Naive thymus-derived CD4-positive, alpha-beta T cell (primary cell): ENCODE measurements at regions not wholly inside any gene's neighbourhood (a gene's known extent, or its start where the extent isn't known, plus 50 kb on each side); places are given as distances from the start of the nearest gene placed in this dataset.
"Not testable (repeated sequence)": the region's sequence is repeated elsewhere in the genome, so short reads cannot be mapped to it uniquely, and the experiment has no call there.

Experiments
- ATAC-seq: fragments of 150-1000 bp; cut with Tn5 transposase; 2 replicates; pipeline ENCODE4 v1.10.0; 2021; ENCODE audit warnings: mild to moderate bottlenecking, moderate library complexity
- CTCF ChIA-PET: fragments of 350-600 bp; sonication (Branson Sonifier 250); formaldehyde crosslinking; loops from one replicate; lab custom pipeline; 2021; ENCODE audit warnings: antibody characterized with exemption; lab: Charles Lee
- POLR2A ChIA-PET: fragments of 350-600 bp; sonication (Branson Sonifier 250); formaldehyde crosslinking; loops from one replicate; lab custom pipeline; 2021; ENCODE audit warnings: antibody characterized with exemption, inconsistent platforms; lab: Charles Lee
- DNase-seq, 9 donors: peaks; one replicate each; pipeline versions ENCODE4 v3.0.0 to v3.0.0-alpha.2; 2020 to 2022; ENCODE audit warnings: mixed read lengths in 1 of 9
- H3K27ac ChIP-seq: one replicate; pipeline ENCODE4 v1.7.0; 2013; ENCODE audit warnings: mild to moderate bottlenecking, low read depth, low read length, moderate library complexity
- H3K27me3 ChIP-seq, 2 donors: one replicate each; pipeline ENCODE4 v1.7.0; 2013; ENCODE audit warnings: low read length in 2 of 2, mild to moderate bottlenecking in 2 of 2, moderate library complexity in 2 of 2; ENCODE audit not compliant: control insufficient read depth in 2 of 2, insufficient read depth in 2 of 2
- H3K36me3 ChIP-seq, 3 experiments: 1 replicate in 2 of 3; 2 replicates in 1 of 3; pipeline ENCODE4 v1.7.0; 2013; ENCODE audit warnings: low read length in 3 of 3, mild to moderate bottlenecking in 3 of 3, moderate library complexity in 1 of 3; ENCODE audit not compliant: insufficient read depth in 3 of 3, control insufficient read depth in 2 of 3
- H3K4me1 ChIP-seq, 2 donors: one replicate each; pipeline ENCODE4 v1.7.0; 2013; ENCODE audit warnings: low read length in 2 of 2, mild to moderate bottlenecking in 2 of 2, moderate library complexity in 1 of 2; ENCODE audit not compliant: control insufficient read depth in 2 of 2, insufficient read depth in 2 of 2
- H3K4me3 ChIP-seq: 2 replicates; pipeline ENCODE4 v1.7.0; 2013; ENCODE audit warnings: mild to moderate bottlenecking, low read length
- H3K9me3 ChIP-seq, 3 experiments: 1 replicate in 2 of 3; 2 replicates in 1 of 3; pipeline ENCODE4 v1.7.0; 2013; ENCODE audit warnings: low read length in 3 of 3; ENCODE audit not compliant: control insufficient read depth in 2 of 3
- H3K27ac Mint-ChIP-seq, 9 donors: one replicate each; pipeline ENCODE4 v1.8.0; 2020 to 2022; ENCODE audit warnings: mixed read lengths in 9 of 9, mild to moderate bottlenecking in 8 of 9, moderate library complexity in 5 of 9, inconsistent platforms in 2 of 9
- H3K27me3 Mint-ChIP-seq, 5 donors: one replicate each; pipeline ENCODE4 v1.8.0; 2021 to 2022; ENCODE audit warnings: mixed read lengths in 5 of 5, mild to moderate bottlenecking in 1 of 5
- H3K36me3 Mint-ChIP-seq, 5 donors: one replicate each; pipeline ENCODE4 v1.8.0; 2020 to 2022; ENCODE audit warnings: mixed read lengths in 5 of 5, mild to moderate bottlenecking in 3 of 5, inconsistent platforms in 1 of 5
- H3K4me1 Mint-ChIP-seq, 7 donors: one replicate each; pipeline ENCODE4 v1.8.0; 2020 to 2022; ENCODE audit warnings: mixed read lengths in 7 of 7, mild to moderate bottlenecking in 3 of 7, inconsistent platforms in 1 of 7
- H3K4me3 Mint-ChIP-seq, 10 donors: one replicate each; pipeline ENCODE4 v1.8.0; 2020 to 2022; ENCODE audit warnings: mild to moderate bottlenecking in 10 of 10, mixed read lengths in 10 of 10, moderate library complexity in 6 of 10, inconsistent platforms in 2 of 10
- H3K9me3 Mint-ChIP-seq, 11 donors: one replicate each; pipeline ENCODE4 v1.8.0; 2020 to 2022; ENCODE audit warnings: mixed read lengths in 11 of 11, mild to moderate bottlenecking in 4 of 11, inconsistent platforms in 1 of 11, moderate library complexity in 1 of 11
- intact Hi-C, 2 donors: fragments of 100-400 bp; cut with micrococcal nuclease; formaldehyde crosslinking; loops; one replicate each; pipeline ENCODE4 v1.15.1; 2023

DNA sequence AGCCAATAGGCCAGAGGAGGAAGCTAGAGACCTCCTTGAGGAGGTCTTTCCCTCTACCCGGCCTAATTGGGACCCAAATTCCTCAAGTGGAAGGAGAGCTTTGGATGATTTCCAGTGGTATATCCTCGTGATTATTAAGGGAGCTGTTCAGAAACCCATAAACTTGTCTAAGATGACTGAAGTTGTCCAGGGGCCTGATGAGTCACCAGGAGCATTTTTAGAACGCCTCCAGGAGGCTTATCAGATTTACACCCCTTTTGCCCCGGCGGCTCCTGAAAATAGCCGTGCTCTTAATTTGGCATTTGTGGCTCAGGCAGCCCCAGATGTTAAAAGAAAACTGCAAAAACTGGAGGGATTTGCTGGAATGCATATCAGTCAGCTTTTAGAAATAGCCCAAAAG, 198.1 kb downstream of the ZNF486 start:
- Histone ChIP-seq H3K4me3 (no peak overlapping the region), H3K4me1 (no peaks in the 10 kb centered on the region), H3K27me3 (no peaks in the 10 kb centered on the region), H3K27ac (no peak overlapping the region), H3K36me3 (no peaks in the 10 kb centered on the region), H3K9me3 (no peaks in the 10 kb centered on the region)
- ATAC-seq (no peak), DNase-seq (no peak)
- Mint-ChIP-seq H3K27ac (no peak overlapping the region), H3K4me1 (no peaks in the 10 kb centered on the region), H3K36me3 (peaks cover 0 to 8% (median 0%) of the 10 kb centered on the region in 5 donors), H3K27me3 (peaks cover 0 to 15% (median 0%) of the 10 kb centered on the region in 5 donors), H3K4me3 (no peak overlapping the region), H3K9me3 (peaks cover 0 to 83% (median 16%) of the 10 kb centered on the region in 11 donors)
- intact Hi-C loops = no loop called here
- POLR2A ChIA-PET = no interaction called here
- CTCF ChIA-PET = no interaction called here

DNA sequence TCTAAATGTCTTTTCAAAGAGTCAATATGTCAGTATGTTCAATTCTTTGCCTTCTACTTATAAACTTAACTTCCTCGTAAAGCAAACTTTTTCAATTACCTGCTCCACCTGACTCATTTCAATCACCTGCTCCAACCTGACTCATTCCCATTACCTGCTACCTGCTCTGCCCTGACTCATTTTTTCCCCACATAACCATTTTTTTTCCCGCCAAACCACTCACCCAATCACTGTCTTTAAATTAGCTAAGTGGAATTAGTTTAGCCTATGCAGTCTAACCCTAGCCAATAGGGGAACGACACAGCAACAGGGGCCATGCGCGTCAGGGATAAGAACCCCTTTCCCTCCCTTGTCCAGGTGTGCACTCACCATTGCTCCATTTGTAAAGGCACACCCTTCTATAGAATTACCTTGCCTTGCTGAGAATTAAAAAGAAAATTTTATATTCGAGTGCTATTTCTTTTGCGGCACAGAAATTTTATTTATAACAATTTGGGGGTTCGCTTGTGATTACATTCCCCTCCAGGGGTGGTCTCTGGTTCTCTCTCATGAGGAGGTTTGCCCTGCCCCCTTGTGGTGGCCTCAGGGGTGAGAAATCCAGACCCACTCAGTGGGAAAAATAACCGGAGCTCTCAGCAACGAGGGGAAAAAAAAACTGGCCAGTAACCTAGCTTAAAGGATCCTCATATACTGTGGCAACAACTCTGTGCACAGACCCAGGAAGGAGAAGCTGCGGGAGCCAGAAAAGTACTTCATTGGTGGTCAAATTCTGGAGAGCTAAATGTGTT, 193.1 kb downstream of the ZNF486 start:
- H3K4me1 Mint-ChIP-seq = no peaks in the 10 kb centered on the region
- DNase-seq (no peak), ATAC-seq (no peak)
- H3K36me3 Mint-ChIP-seq = peaks cover 0 to 11% (median 3%) of the 10 kb centered on the region in 5 donors
- no peak overlapping the region for H3K4me3 Mint-ChIP-seq
- no peaks in the 10 kb centered on the region for H3K27me3 ChIP-seq
- no peak overlapping the region for H3K4me3 ChIP-seq
- CTCF ChIA-PET = no interaction called here
- H3K9me3 ChIP-seq = no peaks in the 10 kb centered on the region
- H3K27ac ChIP-seq = no peak overlapping the region
- H3K27ac Mint-ChIP-seq = no peak overlapping the region
- no peaks in the 10 kb centered on the region for H3K36me3 ChIP-seq
- H3K4me1 ChIP-seq = no peaks in the 10 kb centered on the region
- H3K27me3 Mint-ChIP-seq = peaks cover 0 to 8% (median 0%) of the 10 kb centered on the region in 5 donors
- intact Hi-C loops = no loop called here
- POLR2A ChIA-PET = no interaction called here
- H3K9me3 Mint-ChIP-seq = peaks cover 4 to 91% (median 31%) of the 10 kb centered on the region in 11 donors

DNA sequence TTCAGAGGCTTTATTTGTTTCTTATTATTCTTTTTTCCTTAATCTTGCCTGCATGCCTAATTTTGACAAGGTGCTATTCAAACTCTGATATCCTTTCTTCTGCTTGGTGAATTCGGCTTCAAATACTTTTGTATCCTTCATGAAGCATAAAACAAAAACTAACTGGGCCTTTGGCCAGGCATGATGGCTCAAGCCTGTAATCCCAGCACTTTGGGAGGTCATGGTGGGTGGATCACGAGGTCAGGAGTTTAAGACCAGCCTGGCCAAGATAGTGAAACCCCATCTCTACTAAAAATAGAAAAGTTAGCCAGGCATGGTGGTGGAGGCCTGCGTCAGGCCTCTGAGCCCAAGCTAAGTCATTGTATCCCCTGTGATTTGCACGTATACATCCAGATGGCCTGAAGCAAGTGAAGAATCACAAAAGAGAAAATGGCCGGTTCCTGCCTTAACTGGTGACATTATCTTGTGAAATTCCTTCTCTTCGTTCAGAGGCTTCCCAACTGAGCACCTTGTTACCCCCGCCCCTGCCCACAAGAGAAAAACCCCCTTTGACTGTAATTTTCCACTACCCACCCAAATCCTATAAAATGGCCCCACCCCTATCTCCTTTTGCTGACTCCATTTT, 191.9 kb downstream of the ZNF486 start:
- H3K36me3 Mint-ChIP-seq = peaks cover 0 to 11% (median 2%) of the 10 kb centered on the region in 5 donors
- intact Hi-C loops, H3K36me3 ChIP-seq, H3K27ac Mint-ChIP-seq, H3K27ac ChIP-seq, DNase-seq, H3K4me3 ChIP-seq, POLR2A ChIA-PET, H3K9me3 ChIP-seq, ATAC-seq, H3K4me3 Mint-ChIP-seq, H3K27me3 Mint-ChIP-seq, H3K27me3 ChIP-seq, H3K4me1 Mint-ChIP-seq, H3K4me1 ChIP-seq, CTCF ChIA-PET: not testable (repeated sequence)
- H3K9me3 Mint-ChIP-seq = peaks cover 4 to 92% (median 31%) of the 10 kb centered on the region in 11 donors

DNA sequence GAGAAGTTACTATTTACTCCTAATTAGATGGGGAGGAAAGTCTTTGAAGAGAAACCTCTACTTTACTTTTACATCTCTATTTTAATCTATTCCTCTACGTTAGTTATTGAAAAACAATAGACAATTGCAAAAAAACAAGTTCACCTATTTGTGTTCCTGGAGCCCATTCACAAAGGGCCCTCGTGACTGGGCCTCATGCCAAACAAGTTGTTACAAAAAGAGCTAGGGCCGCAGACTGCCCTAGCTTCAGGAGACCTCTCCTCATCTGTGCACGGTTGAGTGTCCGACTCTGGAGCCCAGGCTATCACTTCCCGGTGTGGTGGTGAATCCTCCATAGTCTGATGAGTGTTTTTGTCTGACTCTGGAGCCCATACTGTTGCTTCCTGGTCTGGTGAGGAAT, 190.9 kb downstream of the ZNF486 start:
- Histone ChIP-seq H3K4me1 (no peaks in the 10 kb centered on the region), H3K27ac (no peak overlapping the region), H3K9me3 (no peaks in the 10 kb centered on the region), H3K36me3 (no peaks in the 10 kb centered on the region), H3K27me3 (no peaks in the 10 kb centered on the region), H3K4me3 (no peak overlapping the region)
- H3K9me3 Mint-ChIP-seq = peaks cover 4 to 82% (median 30%) of the 10 kb centered on the region in 11 donors
- intact Hi-C loops = no loop called here
- ATAC-seq = no peak
- H3K27ac Mint-ChIP-seq = no peak overlapping the region
- no peaks in the 10 kb centered on the region for H3K4me1 Mint-ChIP-seq
- DNase-seq = no peak
- CTCF ChIA-PET = no interaction called here
- H3K27me3 Mint-ChIP-seq = peaks cover 0 to 2% (median 0%) of the 10 kb centered on the region in 5 donors
- POLR2A ChIA-PET = no interaction called here
- H3K4me3 Mint-ChIP-seq = no peak overlapping the region
- peaks cover 0 to 10% (median 2%) of the 10 kb centered on the region in 5 donors for H3K36me3 Mint-ChIP-seq

DNA sequence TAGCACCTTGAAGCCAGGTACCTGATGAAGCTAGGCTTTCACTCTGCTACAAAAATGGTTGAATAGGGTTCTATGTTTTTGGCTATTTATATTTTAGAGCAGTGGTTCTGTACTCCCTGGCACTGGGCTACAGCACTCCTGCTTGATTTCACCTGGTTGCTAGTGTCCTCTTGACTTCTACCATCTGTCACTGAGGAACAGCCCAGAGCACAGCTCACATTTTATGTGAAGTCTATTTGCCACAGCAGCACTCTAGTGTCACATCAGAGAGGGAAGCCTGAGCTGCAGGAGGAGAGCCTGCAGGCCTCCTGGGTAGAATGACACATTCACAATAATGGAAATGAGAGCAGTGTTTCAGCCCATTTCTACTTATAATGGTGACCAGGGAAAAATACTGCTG, 184.2 kb downstream of the ZNF486 start:
- no peak overlapping the region for H3K27ac ChIP-seq
- CTCF ChIA-PET = no interaction called here
- H3K9me3 Mint-ChIP-seq = peaks cover 0 to 21% (median 6%) of the 10 kb centered on the region in 11 donors
- H3K4me3 Mint-ChIP-seq = no peak overlapping the region
- H3K4me3 ChIP-seq = no peak overlapping the region
- H3K36me3 Mint-ChIP-seq = peaks cover 0 to under 1% (median 0%) of the 10 kb centered on the region in 5 donors
- no peak for ATAC-seq
- intact Hi-C loops = no loop called here
- H3K27me3 Mint-ChIP-seq = no peaks in the 10 kb centered on the region
- no peaks in the 10 kb centered on the region for H3K4me1 Mint-ChIP-seq
- DNase-seq = no peak
- H3K4me1 ChIP-seq = no peaks in the 10 kb centered on the region
- H3K9me3 ChIP-seq = no peaks in the 10 kb centered on the region
- no peaks in the 10 kb centered on the region for H3K36me3 ChIP-seq
- H3K27me3 ChIP-seq = no peaks in the 10 kb centered on the region
- no peak overlapping the region for H3K27ac Mint-ChIP-seq
- POLR2A ChIA-PET = no interaction called here

DNA sequence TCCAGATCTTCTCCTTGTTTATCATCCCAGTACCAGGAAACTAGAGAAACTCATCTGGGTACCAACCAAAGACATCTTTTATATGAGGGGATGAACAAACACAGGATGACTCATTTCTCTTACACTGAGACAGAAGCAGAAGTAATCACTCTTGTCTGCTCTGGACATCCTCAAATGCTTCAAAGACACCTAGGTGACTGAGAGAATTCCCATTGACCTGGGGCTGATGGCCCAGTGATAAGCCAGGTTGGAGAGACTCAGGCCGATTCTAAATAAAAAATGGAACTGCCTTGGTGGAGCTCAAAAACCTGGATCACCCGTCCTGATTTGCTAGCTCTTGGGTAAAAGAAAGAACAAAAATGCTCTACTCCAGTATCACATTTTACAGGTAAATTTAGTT, 182.2 kb downstream of the ZNF486 start:
- Histone ChIP-seq H3K36me3 (no peaks in the 10 kb centered on the region), H3K9me3 (no peaks in the 10 kb centered on the region), H3K27ac (no peak overlapping the region), H3K27me3 (no peaks in the 10 kb centered on the region), H3K4me1 (no peaks in the 10 kb centered on the region), H3K4me3 (no peak overlapping the region)
- intact Hi-C loops = no loop called here
- ATAC-seq (no peak), DNase-seq (no peak)
- Mint-ChIP-seq H3K27ac (no peak overlapping the region), H3K9me3 (peaks cover 0 to 17% (median 2%) of the 10 kb centered on the region in 11 donors), H3K4me1 (no peaks in the 10 kb centered on the region), H3K27me3 (no peaks in the 10 kb centered on the region), H3K36me3 (no peaks in the 10 kb centered on the region), H3K4me3 (no peak overlapping the region)
- ChIA-PET CTCF (no interaction called here), POLR2A (no interaction called here)

DNA sequence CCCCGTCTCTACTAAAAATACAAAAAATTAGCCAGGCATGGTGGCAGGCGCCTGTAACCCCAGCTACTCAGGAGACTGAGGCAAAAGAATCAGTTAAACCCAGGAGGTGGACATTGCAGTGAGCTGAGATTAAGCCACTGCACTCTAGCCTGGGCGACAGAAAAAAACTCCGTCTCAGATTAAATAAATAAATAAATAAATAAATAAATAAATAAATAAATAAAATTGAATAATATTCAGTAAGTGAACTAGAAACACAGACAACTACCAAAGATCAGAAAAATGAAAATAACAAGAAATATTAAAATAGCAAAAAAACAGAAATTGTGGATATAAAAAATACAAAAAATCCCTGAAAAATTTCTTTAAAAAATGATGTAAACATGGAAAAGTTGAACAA, 172.4 kb downstream of the ZNF486 start:
- Mint-ChIP-seq H3K9me3 (peaks cover 0 to 26% (median 4%) of the 10 kb centered on the region in 11 donors), H3K27me3 (peaks cover 0 to 6% (median 0%) of the 10 kb centered on the region in 5 donors), H3K36me3 (peaks cover 0 to 7% (median 0%) of the 10 kb centered on the region in 5 donors), H3K27ac (no peak overlapping the region), H3K4me3 (no peak overlapping the region), H3K4me1 (no peaks in the 10 kb centered on the region)
- intact Hi-C loops = no loop called here
- CTCF ChIA-PET = no interaction called here
- no peak overlapping the region for H3K27ac ChIP-seq
- H3K4me3 ChIP-seq = no peak overlapping the region
- no peaks in the 10 kb centered on the region for H3K4me1 ChIP-seq
- no peaks in the 10 kb centered on the region for H3K9me3 ChIP-seq
- H3K36me3 ChIP-seq = no peaks in the 10 kb centered on the region
- DNase-seq (no peak), ATAC-seq (no peak)
- no peaks in the 10 kb centered on the region for H3K27me3 ChIP-seq
- POLR2A ChIA-PET = no interaction called here
